IPS-15b (cell line): ENCODE measurements at regions not wholly inside any gene's neighbourhood (a gene's known extent, or its start where the extent isn't known, plus 50 kb on each side); places are given as distances from the start of the nearest gene placed in this dataset.

Experiments
- H3K27me3 ChIP-seq: one replicate; pipeline ENCODE4 v1.6.1; 2013; ENCODE audit warnings: low read length; ENCODE audit not compliant: control insufficient read depth, insufficient read depth
- H3K36me3 ChIP-seq: one replicate; pipeline ENCODE4 v1.6.1; 2013; ENCODE audit warnings: low read length; ENCODE audit not compliant: control insufficient read depth, insufficient read depth
- H3K4me1 ChIP-seq: one replicate; pipeline ENCODE4 v1.6.1; 2013; ENCODE audit warnings: mild to moderate bottlenecking, low read length; ENCODE audit not compliant: control insufficient read depth, insufficient read depth
- H3K4me3 ChIP-seq: one replicate; pipeline ENCODE4 v1.5.1; 2013; ENCODE audit warnings: low read depth, low read length
- H3K9ac ChIP-seq: one replicate; pipeline ENCODE4 v1.6.1; 2013; ENCODE audit warnings: low read depth, mild to moderate bottlenecking, low read length
- H3K9me3 ChIP-seq: one replicate; pipeline ENCODE4 v1.6.1; 2013; ENCODE audit warnings: mild to moderate bottlenecking, low read length; ENCODE audit not compliant: control insufficient read depth, insufficient read depth

DNA sequence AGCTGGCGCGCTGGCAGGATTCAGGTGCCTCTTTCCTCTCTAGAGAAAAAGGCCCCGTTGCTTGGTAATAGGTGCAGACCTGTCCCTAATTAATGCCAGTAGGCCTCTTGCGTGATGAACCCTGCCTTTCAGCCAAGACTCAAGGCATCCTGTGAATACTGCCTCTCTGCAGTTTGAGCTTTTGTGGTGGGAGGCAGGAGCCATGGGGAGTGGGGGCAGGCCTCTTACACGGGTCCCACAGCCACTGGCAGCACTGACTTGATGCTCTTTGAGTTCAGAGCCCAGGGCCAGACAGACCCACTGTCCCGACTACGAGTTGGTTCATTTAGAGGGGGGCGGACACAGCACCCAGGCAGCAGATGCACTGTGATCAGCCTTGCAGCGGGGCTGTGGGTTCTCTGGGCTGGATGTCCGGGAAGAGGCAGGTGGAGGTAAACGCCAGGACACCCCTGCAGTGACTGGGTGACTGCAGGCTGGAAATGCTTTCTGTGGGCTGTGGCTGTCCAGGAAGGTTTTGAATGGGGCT is 237.0 kb downstream of the SEC14L1 start:
- peaks cover 24% of the 10 kb centered on the region for H3K4me1 ChIP-seq
- H3K4me3 ChIP-seq, result no peak overlapping the region
- H3K9me3 ChIP-seq, result no peaks in the 10 kb centered on the region
- H3K9ac ChIP-seq, result no peak overlapping the region
- no peaks in the 10 kb centered on the region for H3K27me3 ChIP-seq
- peaks cover 3% of the 10 kb centered on the region for H3K36me3 ChIP-seq

DNA sequence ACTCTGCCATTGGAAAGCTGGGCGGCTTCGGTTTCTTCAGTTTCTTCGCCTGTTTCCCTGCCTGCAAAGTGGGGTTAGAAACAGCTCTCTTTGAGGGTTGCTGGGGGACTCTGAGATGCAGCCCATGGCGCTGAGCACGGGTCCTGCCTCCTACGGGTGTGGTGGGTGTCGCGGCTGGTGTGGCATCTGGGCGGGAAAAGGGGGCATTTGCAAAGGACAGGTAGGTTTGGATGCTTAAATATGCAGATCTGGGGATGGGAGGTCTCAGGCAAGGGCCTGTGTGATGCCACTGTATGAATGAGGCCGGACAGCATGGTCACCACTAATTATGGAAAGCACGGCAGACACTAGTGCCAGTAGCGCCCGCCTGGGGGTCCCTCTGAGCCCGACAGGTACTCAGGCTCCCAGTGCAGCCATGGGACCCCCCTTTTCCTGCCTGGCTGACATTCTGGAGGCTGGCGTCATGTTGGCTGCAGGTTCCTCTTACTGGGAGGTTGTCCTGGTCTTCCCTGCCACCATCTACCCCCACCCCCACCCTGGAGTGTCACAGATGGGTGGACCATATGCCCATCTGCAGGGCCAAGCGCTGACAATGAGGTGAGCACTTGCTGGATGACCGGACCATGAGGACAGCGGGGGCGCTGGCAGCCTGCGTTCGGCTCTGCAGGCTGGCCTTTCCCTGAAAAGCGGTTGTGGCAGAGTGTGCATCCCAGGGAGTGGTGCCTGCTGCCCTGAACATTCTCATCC is 237.7 kb downstream of the SEC14L1 start:
- Histone ChIP-seq H3K4me3 (no peak overlapping the region), H3K36me3 (peaks cover 3% of the 10 kb centered on the region), H3K4me1 (peaks cover 25% of the 10 kb centered on the region), H3K27me3 (no peaks in the 10 kb centered on the region), H3K9ac (no peak overlapping the region), H3K9me3 (no peaks in the 10 kb centered on the region)

DNA sequence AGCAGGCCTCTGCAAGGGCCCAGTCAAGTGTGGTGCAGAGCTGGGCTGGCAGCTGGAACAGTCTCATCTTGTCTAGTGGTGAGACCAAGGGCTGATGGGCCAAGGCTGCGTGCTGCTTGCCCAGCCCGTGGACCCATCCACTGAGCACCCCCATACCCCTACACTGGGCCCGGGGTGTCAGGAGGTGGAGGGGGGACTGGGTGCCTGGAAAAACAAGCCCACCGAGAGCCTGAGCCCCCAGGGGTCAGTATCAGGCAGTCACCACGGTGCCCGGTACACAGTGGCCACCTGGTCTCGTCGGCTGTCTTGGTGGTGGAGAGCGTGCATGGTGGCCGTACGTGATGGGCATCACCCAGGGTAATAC is 238.3 kb downstream of the SEC14L1 start:
- H3K4me3 ChIP-seq, result no peak overlapping the region
- no peaks in the 10 kb centered on the region for H3K9me3 ChIP-seq
- no peaks in the 10 kb centered on the region for H3K27me3 ChIP-seq
- H3K9ac ChIP-seq, result no peak overlapping the region
- peaks cover 3% of the 10 kb centered on the region for H3K36me3 ChIP-seq
- peaks cover 25% of the 10 kb centered on the region for H3K4me1 ChIP-seq

DNA sequence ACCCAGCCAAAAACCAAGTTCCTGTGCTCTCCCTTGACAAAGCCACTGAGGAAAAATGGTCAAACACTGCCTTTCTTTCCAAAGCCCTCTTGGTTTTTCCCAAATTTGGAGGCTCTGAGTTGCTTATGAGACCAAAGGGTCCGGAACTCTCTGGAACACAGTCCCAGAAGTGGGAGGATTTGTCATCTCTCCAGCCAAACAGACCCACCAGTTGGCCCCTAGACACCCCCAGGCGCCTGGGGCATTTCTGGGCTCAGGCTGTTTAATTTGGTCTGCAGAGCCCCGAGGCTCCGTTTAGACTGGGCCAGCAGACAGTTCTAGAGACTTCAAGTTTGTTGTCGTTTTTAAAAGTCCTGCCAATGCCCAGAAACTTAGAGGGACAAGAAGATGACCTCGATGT is 239.1 kb downstream of the SEC14L1 start:
- Histone ChIP-seq H3K4me3 (no peak overlapping the region), H3K9ac (no peak overlapping the region), H3K36me3 (peaks cover 3% of the 10 kb centered on the region), H3K4me1 (peaks cover 22% of the 10 kb centered on the region), H3K9me3 (no peaks in the 10 kb centered on the region), H3K27me3 (no peaks in the 10 kb centered on the region)

DNA sequence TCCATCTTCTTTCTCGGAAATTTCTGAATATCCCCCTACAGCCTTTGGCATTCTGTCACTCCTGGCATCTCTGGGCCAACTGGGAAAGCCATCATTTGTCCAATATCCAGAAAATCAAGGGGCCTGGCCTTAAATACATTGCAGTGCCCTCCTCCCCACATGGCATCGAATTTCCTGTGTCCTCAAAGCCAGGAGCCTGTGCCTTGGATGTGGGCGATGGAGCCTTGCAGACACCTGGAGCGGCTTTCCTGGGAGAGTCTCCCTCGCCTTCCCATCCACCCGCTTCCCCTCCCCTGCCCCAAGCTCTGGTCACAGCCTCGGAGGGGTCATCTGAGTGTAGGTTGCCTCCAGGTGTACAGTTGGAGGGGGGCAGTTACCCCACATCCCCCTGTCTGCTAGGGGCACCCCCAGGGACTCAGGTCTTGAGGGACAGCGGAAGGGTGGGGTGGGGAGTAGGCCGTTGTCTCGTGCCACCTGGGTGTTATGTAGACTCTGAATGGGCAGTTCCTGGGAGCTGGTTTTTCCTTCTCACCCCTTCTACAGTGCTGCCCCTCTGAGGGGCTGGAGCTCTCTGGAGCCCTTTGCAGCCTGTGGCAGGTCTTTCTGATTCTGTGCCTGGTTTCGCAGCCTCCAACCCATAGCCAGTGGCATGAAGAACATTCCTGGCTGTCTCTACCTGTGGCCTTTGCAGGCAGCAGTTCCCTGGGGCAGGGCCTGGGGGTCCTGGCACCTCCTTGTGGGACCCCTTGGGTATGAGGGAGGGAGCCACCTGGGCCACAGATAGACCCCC is 239.8 kb downstream of the SEC14L1 start:
- Histone ChIP-seq H3K4me3 (no peak overlapping the region), H3K27me3 (no peaks in the 10 kb centered on the region), H3K36me3 (peaks cover 4% of the 10 kb centered on the region), H3K9ac (no peak overlapping the region), H3K9me3 (no peaks in the 10 kb centered on the region), H3K4me1 (peaks cover 16% of the 10 kb centered on the region)

DNA sequence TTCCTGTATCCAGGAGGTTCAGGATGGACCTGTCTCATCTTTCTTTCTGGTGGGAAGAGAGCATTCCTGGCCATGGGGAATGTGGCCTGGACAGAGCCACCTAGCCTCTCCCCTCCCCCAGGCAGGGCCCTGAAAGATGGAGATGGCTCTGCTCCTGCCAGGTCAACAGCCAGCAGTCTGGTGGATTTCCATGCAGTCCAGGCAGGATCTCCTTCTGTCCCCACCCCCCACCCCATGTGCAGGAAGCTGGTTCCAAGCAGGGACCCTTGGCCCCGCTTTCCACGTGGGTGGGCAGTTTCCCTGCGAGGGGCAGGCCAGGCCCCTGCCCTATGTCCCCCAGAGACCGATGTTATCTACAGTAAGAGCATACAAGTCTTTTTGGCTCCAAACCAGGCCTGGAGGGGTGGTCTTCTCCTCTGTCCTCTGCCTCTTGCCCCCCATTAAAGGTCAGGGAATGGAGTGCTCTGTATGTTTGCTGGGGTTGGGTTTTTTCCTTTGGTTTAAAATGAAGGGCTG is 240.5 kb downstream of the SEC14L1 start:
- Histone ChIP-seq H3K27me3 (no peaks in the 10 kb centered on the region), H3K9ac (no peak overlapping the region), H3K4me3 (no peak overlapping the region), H3K4me1 (peaks cover 13% of the 10 kb centered on the region), H3K9me3 (no peaks in the 10 kb centered on the region), H3K36me3 (peaks cover 8% of the 10 kb centered on the region)

DNA sequence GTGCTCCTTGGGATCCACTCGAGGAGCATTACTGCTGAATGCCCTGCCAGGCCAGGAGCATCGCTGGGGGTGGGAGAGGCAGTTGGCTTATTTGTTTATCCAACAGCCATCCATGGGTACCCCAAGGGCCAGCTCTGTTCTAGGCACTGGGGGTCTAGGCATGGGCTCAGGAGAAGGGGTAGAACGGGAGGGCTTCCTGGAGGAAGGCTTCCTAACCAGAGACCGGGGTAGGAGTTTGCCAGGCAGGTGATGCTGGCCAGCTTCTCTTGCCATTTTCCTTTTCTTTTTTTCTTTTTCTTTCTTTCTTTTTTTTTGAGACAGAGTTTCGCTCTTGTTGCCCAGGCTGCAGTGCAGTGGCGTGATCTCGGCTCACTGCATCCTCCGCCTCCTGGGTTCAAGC is 241.0 kb downstream of the SEC14L1 start:
- peaks cover 8% of the 10 kb centered on the region for H3K36me3 ChIP-seq
- no peak overlapping the region for H3K4me3 ChIP-seq
- no peaks in the 10 kb centered on the region for H3K9me3 ChIP-seq
- H3K9ac ChIP-seq, result no peak overlapping the region
- H3K4me1 ChIP-seq, result peaks cover 13% of the 10 kb centered on the region
- H3K27me3 ChIP-seq, result no peaks in the 10 kb centered on the region

DNA sequence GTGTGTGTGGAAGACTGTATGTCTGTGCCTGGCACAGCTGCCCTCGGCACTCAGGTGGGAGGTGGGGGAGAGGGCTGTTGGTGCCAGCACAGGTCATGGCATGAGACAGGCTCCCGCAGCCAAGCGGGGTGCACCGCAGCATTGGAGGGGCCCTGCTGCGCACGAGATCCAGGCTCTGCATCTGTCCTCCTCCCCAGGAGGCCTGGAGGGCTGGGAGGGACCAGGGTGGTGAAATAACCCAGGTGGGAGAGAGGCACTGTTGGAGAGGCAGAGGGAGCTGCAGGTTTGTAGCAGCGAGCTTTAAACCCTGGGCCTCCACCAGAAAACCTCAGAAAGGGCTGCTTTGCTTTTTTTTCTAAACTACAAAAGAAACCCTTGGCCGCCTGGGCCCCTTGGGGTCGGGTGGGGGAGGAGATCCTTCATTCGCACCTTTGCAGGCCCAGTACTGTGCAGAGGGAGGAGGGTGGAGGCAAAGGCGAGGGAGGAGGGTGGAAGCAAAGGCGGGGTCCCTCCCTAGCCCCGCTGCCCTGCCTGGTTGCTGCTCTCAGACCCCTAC is 241.7 kb downstream of the SEC14L1 start:
- no peak overlapping the region for H3K9ac ChIP-seq
- no peaks in the 10 kb centered on the region for H3K27me3 ChIP-seq
- peaks cover 8% of the 10 kb centered on the region for H3K36me3 ChIP-seq
- H3K9me3 ChIP-seq, result no peaks in the 10 kb centered on the region
- no peak overlapping the region for H3K4me3 ChIP-seq
- H3K4me1 ChIP-seq, result peaks cover 13% of the 10 kb centered on the region

DNA sequence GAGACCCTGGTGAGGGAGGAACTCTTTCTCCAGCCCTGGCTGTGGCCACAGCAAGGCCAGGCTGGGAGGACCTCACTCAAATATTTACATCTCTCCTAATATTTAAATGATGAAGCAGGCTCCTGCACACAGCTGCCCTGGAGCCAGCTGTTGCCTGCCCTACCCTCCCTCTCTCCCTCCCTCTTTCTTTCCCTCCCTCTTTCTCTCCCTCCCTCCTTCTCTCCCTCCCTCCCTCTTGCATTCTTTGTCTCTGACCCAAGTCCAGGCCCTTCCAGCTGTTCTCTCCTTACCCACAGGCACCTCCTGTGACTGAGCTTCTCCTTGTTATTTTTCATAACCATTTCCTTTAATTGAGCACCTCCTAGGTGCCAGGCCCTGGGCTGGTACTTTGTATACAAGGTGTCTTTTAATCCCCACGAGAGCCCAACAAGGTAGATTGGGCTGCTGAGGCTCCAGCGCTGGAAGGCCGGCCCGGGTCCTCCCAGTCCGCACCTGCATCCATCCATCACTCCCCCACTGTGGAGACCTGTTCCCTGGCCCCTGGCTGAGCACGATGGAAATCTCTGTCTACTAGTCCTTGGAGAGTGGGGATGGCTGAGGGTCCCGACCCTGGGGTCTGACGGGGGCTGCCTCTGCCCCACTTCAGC is 242.3 kb downstream of the SEC14L1 start:
- Histone ChIP-seq H3K36me3 (peaks cover 8% of the 10 kb centered on the region), H3K4me1 (peaks cover 13% of the 10 kb centered on the region), H3K4me3 (no peak overlapping the region), H3K9me3 (no peaks in the 10 kb centered on the region), H3K27me3 (no peaks in the 10 kb centered on the region), H3K9ac (no peak overlapping the region)

DNA sequence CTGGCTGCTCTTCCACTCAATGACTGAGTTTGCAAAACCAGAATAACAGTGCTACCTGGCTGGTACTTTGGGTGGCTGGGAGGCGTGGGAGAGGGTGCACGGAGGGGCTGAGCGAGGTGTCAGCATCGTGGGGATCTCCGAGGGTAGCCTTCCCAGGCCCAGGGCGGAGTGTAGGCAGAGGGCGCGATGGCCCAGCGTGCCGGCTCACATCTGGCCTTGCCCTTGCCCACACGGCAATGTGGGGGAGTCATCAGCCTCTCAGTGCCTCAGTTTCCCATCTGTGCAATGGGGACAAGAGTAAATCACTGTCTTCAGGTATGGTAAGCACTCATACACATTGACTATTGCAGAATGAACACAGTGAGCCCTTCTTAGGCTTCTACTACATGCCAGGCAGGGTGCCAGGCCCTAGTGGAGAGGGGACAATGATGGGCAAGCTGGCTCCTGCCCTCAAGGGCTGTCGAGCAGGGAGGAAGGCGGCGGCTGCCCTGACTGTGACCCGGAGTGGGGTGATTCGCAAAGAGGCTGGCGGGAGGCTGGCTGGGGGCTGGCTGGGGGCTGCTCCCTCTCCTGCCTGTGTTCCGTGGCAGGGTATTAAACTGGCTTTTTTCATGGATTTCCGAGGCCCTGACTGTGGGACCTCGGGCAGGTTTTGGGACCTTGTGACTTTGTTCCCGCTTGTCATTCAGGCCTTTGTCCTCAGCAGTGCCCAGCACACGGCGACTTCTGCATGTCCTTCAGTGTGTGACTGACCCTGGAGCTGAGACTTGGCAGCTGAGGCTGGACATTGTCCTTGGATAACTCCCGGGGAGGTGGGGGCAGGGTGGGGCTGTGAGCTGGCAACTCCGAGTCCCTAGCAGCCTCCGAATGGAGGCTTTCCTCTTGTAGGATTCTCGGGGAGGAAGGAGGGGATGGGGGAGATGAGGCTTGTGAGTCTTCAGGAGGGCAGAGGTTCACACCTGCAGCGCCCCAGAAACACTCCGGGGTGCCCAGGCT is 243.1 kb downstream of the SEC14L1 start:
- Histone ChIP-seq H3K27me3 (no peaks in the 10 kb centered on the region), H3K4me3 (no peak overlapping the region), H3K4me1 (peaks cover 13% of the 10 kb centered on the region), H3K36me3 (peaks cover 8% of the 10 kb centered on the region), H3K9ac (no peak overlapping the region), H3K9me3 (no peaks in the 10 kb centered on the region)
